Loucy (cell line): ENCODE measurements at regions not wholly inside any gene's neighbourhood (a gene's known extent, or its start where the extent isn't known, plus 50 kb on each side); places are given as distances from the start of the nearest gene placed in this dataset.

Source experiments
- H2AFZ ChIP-seq: fragments of 200-600 bp; sonication (generic); 2 replicates; pipeline ENCODE4 v1.6.0; 2016; ENCODE audit warnings: antibody characterized with exemption, mild to moderate bottlenecking, low read length, moderate library complexity
- H3F3A ChIP-seq: fragments of 200-600 bp; 2 replicates; pipeline ENCODE4 v1.6.0; 2016; ENCODE audit warnings: antibody characterized with exemption, low read depth, mild to moderate bottlenecking
- H3K27me3 ChIP-seq: fragments of 200-600 bp; sonication (generic); 2 replicates; pipeline ENCODE4 v1.6.1; 2014; ENCODE audit warnings: low read length, mild to moderate bottlenecking; ENCODE audit not compliant: insufficient read depth, poor library complexity, severe bottlenecking
- H3K36me3 ChIP-seq: fragments of 200-600 bp; sonication (generic); 2 replicates; pipeline ENCODE4 v1.6.1; 2016; ENCODE audit warnings: low read length; ENCODE audit not compliant: insufficient read depth
- H3K4me1 ChIP-seq: fragments of 200-600 bp; sonication (generic); 2 replicates; pipeline ENCODE4 v1.5.1; 2014; ENCODE audit warnings: low read length, mild to moderate bottlenecking; ENCODE audit not compliant: insufficient read depth, poor library complexity, severe bottlenecking
- H3K4me2 ChIP-seq: fragments of 200-600 bp; sonication (generic); 2 replicates; pipeline ENCODE4 v1.6.0; 2014; ENCODE audit warnings: antibody characterized with exemption, low read length, low read depth, mild to moderate bottlenecking; ENCODE audit not compliant: poor library complexity, severe bottlenecking
- H3K4me3 ChIP-seq: fragments of 200-600 bp; sonication (generic); 2 replicates; pipeline ENCODE4 v1.5.1; 2014; ENCODE audit warnings: low read length, mild to moderate bottlenecking, mixed read lengths; ENCODE audit not compliant: poor library complexity, severe bottlenecking
- H3K79me2 ChIP-seq: fragments of 200-600 bp; sonication (generic); 2 replicates; pipeline ENCODE4 v1.6.1; 2014; ENCODE audit warnings: low read length; ENCODE audit not compliant: insufficient read depth
- H3K9ac ChIP-seq: fragments of 200-600 bp; sonication (generic); 2 replicates; pipeline ENCODE4 v1.6.0; 2014; ENCODE audit warnings: mild to moderate bottlenecking, low read depth, low read length, moderate library complexity; ENCODE audit not compliant: poor library complexity, severe bottlenecking
- H3K9me2 ChIP-seq: fragments of 200-600 bp; sonication (generic); replicated peaks from 2 replicates; pipeline ENCODE4 v1.6.1; 2016; ENCODE audit warnings: low read depth, low read length, mixed read lengths
- H3K9me3 ChIP-seq: fragments of 200-600 bp; sonication (generic); 2 replicates; pipeline ENCODE4 v1.6.1; 2014; ENCODE audit warnings: mild to moderate bottlenecking, antibody characterized with exemption, low read length, low read depth; ENCODE audit not compliant: insufficient read depth
- H4K20me1 ChIP-seq: fragments of 200-600 bp; sonication (generic); 2 replicates; pipeline ENCODE4 v1.6.0; 2014; ENCODE audit warnings: antibody characterized with exemption, low read length, mild to moderate bottlenecking; ENCODE audit not compliant: insufficient read depth, poor library complexity, severe bottlenecking
- EZH2phosphoT487 ChIP-seq: fragments of 200-600 bp; IDR thresholded peaks from 2 replicates; pipeline ENCODE4 v1.6.1; 2018; ENCODE audit warnings: antibody characterized with exemption, mild to moderate bottlenecking, moderate library complexity, borderline replicate concordance
- TF ChIP-seq, protein P1 (sequence below): fragments of 200-600 bp; sonication (generic); conservative IDR thresholded peaks from 2 replicates; pipeline ENCODE4 v1.5.1; 2014; ENCODE audit warnings: mild to moderate bottlenecking, antibody characterized with exemption, low read length

DNA sequence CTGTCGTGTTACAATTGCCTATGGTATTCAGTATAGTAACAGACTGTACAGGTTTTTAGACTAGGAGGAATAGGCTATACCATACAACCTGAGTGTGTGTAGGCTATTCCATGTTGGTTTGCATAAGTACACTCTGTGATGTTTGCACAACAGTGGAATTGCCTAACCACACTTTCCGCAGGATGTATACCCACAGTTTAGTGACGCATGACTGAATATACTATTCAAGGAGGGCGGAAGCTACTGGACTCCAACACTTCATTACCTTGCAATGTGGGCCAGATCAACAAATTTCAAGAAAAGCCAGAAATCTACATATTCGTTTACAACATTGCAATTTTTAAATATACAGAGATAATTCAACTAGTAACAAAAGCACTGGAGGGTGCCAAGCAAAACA is 317.2 kb downstream of the PDGFC start:
- Histone ChIP-seq H3K4me2 (no peak overlapping the region), H3K9ac (no peak overlapping the region), H3K27me3 (no peaks in the 10 kb centered on the region), H3K4me3 (no peak overlapping the region), H3K9me3 (no peaks in the 10 kb centered on the region), H3K79me2 (no peaks in the 10 kb centered on the region), H3K36me3 (no peaks in the 10 kb centered on the region), H3K4me1 (no peaks in the 10 kb centered on the region), H3F3A (no peaks in the 10 kb centered on the region), H2AFZ (no peak overlapping the region), H3K9me2 (no peaks in the 10 kb centered on the region), H4K20me1 (no peaks in the 10 kb centered on the region)
- TF ChIP-seq, protein P1, sequence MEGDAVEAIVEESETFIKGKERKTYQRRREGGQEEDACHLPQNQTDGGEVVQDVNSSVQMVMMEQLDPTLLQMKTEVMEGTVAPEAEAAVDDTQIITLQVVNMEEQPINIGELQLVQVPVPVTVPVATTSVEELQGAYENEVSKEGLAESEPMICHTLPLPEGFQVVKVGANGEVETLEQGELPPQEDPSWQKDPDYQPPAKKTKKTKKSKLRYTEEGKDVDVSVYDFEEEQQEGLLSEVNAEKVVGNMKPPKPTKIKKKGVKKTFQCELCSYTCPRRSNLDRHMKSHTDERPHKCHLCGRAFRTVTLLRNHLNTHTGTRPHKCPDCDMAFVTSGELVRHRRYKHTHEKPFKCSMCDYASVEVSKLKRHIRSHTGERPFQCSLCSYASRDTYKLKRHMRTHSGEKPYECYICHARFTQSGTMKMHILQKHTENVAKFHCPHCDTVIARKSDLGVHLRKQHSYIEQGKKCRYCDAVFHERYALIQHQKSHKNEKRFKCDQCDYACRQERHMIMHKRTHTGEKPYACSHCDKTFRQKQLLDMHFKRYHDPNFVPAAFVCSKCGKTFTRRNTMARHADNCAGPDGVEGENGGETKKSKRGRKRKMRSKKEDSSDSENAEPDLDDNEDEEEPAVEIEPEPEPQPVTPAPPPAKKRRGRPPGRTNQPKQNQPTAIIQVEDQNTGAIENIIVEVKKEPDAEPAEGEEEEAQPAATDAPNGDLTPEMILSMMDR, result no peak
- no peak for TF ChIP-seq EZH2phosphoT487

- no peak for TF ChIP-seq EZH2phosphoT487
- TF ChIP-seq, protein P1, result no peak
Measured at GRCh38 chr4:156643826-156644225, 327.8 kb downstream of the PDGFC start.

GRCh38 chr4:156642161-156642560 is 329.4 kb downstream of the PDGFC start:
- H3K36me3 ChIP-seq, result no peaks in the 10 kb centered on the region
- no peaks in the 10 kb centered on the region for H3K9me2 ChIP-seq
- H3K4me3 ChIP-seq, result no peak overlapping the region
- TF ChIP-seq, protein P1, result no peak
- TF ChIP-seq EZH2phosphoT487, result no peak
- H3K4me2 ChIP-seq, result no peak overlapping the region
- no peaks in the 10 kb centered on the region; the same call in none of the 2 replicates for H3K9me3 ChIP-seq
- H2AFZ ChIP-seq, result no peak overlapping the region
- no peaks in the 10 kb centered on the region for H3F3A ChIP-seq
- no peaks in the 10 kb centered on the region for H3K79me2 ChIP-seq
- H4K20me1 ChIP-seq, result no peaks in the 10 kb centered on the region
- no peak overlapping the region for H3K9ac ChIP-seq
- no peaks in the 10 kb centered on the region for H3K4me1 ChIP-seq
- H3K27me3 ChIP-seq, result no peaks in the 10 kb centered on the region

More at GRCh38 chr4:156643826-156644225, 327.8 kb downstream of the PDGFC start:
- Histone ChIP-seq H3K79me2 (no peaks in the 10 kb centered on the region), H3F3A (no peaks in the 10 kb centered on the region), H3K4me3 (no peak overlapping the region), H3K4me1 (no peaks in the 10 kb centered on the region), H3K4me2 (no peak overlapping the region), H3K27me3 (no peaks in the 10 kb centered on the region), H3K9me3 (no peaks in the 10 kb centered on the region; the same call in none of the 2 replicates), H3K36me3 (no peaks in the 10 kb centered on the region), H4K20me1 (no peaks in the 10 kb centered on the region), H3K9me2 (no peaks in the 10 kb centered on the region), H2AFZ (no peak overlapping the region), H3K9ac (no peak overlapping the region)
